Fibroblast of pulmonary artery (primary cell): ENCODE measurements at regions not wholly inside any gene's neighbourhood (a gene's known extent, or its start where the extent isn't known, plus 50 kb on each side); places are given as distances from the start of the nearest gene placed in this dataset.

Source experiments
- DNase-seq: peaks from one replicate; pipeline ENCODE4 v3.0.0-alpha.2; 2010; ENCODE audit warnings: low read depth
- H3K4me3 ChIP-seq: replicated peaks from 2 replicates; pipeline ENCODE4 v1.5.1; 2011; ENCODE audit warnings: low read depth, mild to moderate bottlenecking, control low read depth, low read length, moderate library complexity
- CTCF ChIP-seq: IDR thresholded peaks from 2 replicates; pipeline ENCODE4 v1.5.1; 2011; ENCODE audit warnings: mild to moderate bottlenecking, control low read depth, low read length, inconsistent platforms; ENCODE audit errors: missing control alignments

DNA sequence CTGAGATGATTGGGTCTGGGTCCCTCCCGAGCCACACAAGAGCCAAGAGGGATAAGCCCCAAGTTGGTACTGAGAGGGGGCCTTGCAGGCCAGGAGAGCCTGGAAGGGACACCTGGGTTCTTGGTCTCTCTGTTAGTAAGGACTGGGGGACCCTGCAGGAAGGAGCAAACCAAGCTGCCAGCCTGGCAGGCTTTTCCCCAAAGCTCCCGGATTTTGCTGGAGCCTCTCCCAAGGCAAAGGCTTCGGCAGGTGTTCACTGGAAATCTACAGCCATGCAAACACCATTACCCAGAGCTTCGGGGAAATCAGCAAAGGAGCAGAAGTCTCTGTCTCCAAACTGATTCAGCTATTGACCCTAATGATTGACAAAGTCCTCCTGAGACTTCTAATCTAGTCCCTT lies 527.9 kb downstream of the BUD13 start:
- H3K4me3 ChIP-seq = no peak overlapping the region
- no peak for DNase-seq
- TF ChIP-seq CTCF = no peak

- no peak for TF ChIP-seq CTCF
- no peak overlapping the region for H3K4me3 ChIP-seq
- no peak for DNase-seq
These were observed 528.3 kb downstream of the BUD13 start for GRCh38 chr11:116244439-116244838.

DNA sequence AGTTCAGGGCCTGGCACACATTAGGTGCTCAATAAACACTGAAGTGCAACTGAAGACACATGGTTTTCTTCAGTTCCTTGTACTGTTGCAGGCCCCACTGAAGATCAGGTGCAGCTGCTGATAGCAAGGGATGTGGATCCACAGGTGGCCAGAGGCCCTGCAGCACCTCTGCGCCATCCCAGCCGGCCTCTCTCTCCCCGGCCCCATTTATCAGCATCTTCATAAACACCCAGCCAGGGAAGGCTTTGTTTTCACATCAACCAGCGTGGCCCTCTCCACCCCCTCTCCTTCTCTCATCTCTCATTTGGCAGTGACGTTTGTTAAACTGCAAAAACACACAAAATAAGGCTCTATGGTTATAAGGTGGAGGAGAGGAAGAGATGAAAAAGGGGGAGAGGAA lies 528.8 kb downstream of the BUD13 start:
- no peak for TF ChIP-seq CTCF
- H3K4me3 ChIP-seq = no peak overlapping the region
- no peak for DNase-seq

DNA sequence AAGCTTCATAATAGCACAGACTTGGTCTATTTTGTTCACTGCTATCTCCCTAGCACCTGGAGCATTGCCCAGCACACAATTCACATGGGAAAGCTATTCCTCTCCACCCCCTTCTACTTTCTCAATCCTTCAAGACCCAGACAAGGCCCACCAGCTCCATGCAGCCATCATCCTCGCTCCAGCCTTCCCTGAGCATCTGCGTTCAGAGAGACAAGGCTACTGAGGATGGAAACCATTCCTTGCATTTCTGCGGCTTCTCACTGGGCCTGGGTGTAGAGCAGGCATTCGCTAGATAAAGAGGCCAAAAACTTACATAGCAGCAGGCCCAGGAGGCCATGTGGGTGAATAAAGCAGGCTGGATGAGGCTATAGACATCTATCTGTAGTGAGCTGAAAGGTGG lies 530.8 kb downstream of the BUD13 start:
- DNase-seq = no peak
- TF ChIP-seq CTCF = no peak

GRCh38 chr11:116240710-116241109 lies 532.1 kb downstream of the BUD13 start:
- TF ChIP-seq CTCF = no peak
- DNase-seq = peak; percentile 1
- H3K4me3 ChIP-seq = no peak overlapping the region

More for the DNA sequence above, 530.8 kb downstream of the BUD13 start:
- no peak overlapping the region for H3K4me3 ChIP-seq

DNA sequence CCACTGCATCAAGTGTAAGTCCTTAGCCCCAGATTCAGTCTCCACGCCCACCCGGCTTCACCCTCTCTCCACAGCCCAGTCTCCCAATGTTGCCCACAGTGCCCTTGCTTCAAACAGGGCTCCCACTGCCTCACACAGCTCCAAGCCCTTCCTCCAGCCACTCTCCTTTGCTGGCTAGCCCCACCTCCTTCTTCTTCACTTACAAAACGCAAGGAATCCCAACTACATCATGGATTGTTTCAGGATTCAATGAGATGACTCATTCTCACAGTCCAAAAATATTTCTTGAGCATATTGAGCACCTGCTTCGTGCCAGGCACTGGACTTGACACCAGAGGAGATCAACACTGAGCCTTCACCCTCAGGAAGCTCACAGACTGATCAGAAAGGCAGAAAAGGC lies 533.5 kb downstream of the BUD13 start:
- no peak overlapping the region for H3K4me3 ChIP-seq

More for the DNA sequence above, 533.5 kb downstream of the BUD13 start:
- no peak for DNase-seq
- TF ChIP-seq CTCF = no peak
